ENCODE measurements at regions not wholly inside any gene's neighbourhood (a gene's known extent, or its start where the extent isn't known, plus 50 kb on each side); places are given as distances from the start of the nearest gene placed in this dataset.
A peak's percentile ranks its signal among the peaks of the same experiment; 100 is the strongest.
"Not testable (repeated sequence)": the region's sequence is repeated elsewhere in the genome, so short reads cannot be mapped to it uniquely, and the experiment has no call there.

DNA sequence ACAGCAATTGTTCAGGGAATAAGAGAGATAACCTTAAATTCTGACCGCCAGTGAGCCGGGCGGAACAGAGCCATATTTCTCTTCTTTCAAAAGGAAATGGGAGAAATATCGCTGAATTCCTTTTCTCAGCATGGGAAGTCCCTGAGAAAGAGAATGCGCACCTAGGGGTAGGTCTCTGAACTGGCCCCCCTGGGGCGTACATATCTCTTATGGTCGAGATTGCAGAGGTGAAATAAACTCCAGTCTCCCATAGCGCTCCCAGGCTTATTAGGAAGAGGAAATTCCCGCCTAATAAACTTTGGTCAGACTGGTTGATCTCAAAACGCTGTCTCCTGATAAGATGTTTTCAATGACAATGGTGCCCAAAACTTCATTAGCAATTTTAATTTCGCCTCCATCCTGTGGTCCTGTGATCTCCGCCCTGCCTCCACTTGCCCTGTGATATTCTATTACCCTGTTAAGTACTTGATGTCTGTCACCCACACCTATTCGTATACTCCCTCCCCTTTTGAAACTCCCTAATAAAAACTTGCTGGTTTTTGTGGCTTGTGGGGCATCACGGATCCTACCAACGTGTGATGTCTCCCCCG lies 195.8 kb upstream of the HMCN1 start:
- not testable (repeated sequence) for DNase-seq

DNA sequence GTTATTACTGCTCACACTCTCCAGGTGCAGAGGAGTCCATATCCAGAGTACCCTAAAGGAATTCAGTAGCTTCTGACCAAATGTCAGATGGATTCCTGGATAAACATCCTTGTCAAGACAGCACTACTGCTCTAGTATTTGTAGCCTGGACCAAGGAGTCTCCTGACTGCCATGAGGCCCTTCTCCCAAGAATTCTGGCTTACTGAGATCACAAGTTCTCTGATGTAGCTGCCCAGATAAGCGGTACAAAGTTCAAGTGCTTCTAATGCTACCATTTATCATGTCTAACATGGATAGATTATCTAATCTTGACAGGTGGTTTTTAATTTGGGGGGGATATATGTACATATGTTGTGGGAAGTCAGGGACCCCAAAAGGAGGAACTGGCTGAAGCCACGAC lies 196.6 kb upstream of the HMCN1 start:
- no peak for DNase-seq

DNA sequence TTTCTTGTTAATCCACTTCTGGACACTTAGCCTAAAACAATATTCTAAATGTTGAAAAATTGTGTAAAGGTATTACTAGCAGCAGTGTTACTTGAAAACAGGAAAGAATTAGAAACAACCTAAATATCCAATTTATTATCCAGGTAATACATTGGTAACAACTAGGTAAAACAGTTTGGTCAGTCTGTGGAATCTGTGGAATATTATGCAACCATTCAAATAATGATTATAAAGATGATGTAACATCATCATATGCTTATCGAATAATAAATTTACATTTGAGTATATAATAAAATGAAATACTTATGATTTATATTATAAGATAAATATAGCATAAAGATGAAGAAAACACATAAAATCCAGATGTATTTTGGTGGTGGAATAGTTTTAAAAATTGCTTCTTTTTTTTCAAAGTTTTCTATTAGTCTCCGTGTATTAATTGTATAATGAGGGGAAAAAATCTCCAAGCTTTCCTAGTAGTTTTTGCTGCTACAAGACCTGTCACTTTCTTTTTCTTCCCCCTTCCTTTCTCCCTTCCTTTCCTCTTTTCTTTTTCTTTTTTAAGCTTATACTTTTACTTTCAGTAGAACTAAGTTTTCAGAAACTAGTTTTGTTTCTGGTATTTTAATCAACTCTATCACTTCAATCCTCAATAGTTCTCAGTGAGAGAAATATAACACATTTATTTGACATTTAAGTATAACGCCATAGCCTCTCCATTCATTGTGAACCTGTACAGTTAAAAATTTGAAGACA lies 197.8 kb upstream of the HMCN1 start:
- DNase-seq, result no peak

DNA sequence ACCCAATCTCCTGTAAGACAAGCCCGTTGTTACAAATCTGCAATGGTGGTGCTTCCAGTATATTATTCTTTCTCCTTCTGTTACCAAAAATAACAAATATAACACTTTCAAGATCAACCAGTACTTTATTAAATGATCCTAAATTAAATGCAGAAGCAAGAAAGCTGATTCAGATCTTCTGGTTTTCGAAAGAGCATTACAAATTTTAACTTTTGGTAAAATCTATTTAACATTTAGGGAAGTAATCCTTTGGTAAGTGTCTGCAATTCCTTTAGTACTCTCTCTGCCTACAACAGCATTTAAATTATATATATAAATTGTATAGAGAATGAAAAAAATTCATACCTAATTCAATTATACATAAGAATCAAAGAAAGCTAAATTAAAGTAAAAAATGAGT lies 198.6 kb upstream of the HMCN1 start:
- no peak for DNase-seq

DNA sequence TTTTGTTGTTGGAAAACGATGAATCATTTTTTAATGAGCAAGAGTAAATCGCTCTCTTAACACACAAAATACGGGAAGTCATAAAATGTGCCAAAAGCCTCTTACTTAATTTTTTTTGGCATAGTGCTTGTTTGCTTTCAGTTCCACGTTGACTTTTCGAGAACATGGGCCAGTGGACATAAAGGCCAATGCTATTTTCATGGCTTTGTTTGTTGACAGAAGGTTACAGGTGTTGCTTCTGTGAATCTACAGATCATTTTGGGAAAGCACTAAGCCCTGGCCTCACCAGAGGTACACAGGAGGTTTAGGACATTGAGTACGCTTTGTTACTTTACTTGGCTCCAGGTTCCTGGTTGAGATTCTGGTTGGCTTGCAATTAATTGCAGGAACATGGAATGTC lies 199.4 kb upstream of the HMCN1 start:
- peak; percentile 80 for DNase-seq

DNA sequence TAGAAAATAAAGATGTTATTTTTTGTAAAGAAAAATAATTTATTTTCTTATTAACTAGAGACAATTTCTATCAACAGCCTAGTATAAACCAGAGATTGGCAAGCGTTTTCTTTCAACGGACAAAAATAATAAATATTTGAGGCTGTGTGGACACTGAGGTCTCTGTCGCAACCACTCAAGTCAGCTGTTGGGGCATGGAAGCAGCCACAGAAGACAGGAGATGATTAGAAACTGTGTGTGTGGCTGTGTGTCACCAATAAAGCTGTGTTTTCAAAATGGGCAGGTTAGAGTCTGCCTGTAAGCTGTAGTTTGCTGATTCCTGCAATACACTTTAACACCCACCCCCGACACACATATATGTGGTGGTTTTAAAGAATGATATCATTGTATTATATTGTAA lies 200.6 kb upstream of the HMCN1 start:
- DNase-seq, result no peak

DNA sequence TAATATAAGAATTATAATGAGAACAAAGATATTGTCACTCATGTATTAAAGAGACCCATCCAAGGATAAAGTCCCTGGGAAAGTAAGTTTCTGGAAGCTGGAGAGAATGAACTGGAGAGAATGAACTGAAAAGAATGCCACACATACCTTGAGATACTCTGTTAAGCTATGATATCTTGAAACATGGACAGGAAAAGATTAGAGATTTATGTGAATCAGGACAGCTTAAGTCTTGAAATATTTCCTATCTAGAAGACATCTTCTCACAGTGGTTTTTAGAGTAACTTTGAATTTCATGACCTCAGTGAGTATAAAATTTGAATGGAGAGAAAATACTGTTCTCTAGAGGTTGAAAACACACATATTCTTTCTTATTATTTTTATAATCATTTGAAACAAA lies 201.3 kb upstream of the HMCN1 start:
- no peak for DNase-seq

DNA sequence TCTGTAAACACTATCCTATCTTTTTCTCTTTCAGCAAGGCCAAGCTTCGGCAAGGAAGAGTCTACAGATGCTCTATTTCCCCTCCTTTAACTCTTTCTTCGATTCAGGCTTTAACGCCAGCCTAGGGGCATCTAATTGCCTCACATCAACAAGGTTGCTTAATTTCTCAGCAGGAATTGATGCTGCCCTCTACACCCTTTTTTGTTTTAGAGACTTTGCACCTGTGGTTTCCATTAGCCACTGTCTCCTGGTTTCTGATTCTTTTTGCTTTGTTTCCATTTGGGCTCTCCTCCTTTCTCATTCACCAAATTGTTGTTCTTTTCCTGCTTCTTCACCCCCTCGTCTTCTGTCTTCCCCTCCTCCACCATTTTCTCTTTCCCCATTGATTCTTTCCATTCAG lies 202.4 kb upstream of the HMCN1 start:
- no peak for DNase-seq

DNA sequence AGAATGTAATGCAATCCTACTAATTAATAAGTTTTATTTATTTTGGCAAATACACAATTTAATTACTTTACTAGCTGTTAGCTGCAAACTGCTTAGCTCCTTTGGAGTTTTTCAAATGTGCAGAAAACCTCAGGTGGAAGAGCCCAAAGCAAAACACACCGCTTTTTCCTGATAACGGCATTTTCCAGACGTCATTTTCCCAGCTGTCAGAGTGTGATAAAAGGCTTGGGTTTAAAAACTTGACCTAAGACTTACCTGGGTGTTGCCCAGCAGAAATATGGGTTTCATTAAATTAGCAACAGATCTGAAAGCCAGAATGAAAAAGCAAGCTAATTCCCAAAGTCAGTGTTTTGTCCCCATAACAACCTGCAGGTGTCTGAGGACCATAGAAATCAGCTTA lies 204.0 kb upstream of the HMCN1 start:
- no peak for DNase-seq

DNA sequence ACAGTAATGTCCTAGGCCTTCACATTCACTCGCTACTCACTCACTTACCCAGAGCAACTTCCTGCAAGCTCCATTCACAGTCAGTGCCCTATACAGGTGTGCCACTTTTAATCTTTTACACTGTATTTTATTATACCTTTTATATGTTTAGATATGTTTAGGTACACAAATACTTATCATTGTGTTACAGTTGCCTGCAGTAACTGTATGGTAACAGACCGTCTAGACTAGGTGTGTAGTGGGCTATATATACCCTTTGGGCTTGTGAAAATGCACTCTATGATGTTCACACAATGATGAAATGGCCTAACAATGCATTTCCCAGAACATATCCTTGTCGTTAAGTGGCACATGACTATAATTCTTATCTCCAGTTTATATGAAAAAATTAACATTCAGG lies 204.5 kb upstream of the HMCN1 start:
- no peak for DNase-seq

DNA sequence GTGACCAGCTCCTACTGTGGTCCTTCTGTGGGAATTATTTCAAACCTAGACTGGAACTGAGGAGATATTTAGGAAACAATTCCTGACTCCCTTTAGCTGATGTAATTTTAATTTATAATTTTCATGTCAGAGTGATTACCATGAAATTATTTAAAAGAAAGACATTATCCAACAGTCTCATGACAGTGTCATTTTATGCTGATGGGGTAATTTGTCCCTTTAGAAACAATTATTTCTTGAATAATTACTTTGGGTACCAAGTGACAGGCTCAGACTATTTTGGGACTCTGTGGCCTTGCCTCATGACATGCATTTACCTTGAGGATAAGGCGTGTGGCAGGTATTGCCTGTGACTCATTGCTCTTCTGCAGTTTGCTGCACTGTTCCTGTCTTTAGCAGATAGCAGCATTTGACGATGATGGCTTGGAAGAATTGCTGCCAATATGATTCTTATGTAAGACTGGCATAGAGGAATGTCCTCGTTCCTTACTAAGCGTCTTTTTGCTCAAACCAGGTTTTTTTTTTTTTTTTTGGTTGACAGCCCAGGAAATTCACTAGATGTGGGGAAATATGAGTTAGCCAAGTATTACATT lies 206.0 kb upstream of the HMCN1 start:
- no peak for DNase-seq

DNA sequence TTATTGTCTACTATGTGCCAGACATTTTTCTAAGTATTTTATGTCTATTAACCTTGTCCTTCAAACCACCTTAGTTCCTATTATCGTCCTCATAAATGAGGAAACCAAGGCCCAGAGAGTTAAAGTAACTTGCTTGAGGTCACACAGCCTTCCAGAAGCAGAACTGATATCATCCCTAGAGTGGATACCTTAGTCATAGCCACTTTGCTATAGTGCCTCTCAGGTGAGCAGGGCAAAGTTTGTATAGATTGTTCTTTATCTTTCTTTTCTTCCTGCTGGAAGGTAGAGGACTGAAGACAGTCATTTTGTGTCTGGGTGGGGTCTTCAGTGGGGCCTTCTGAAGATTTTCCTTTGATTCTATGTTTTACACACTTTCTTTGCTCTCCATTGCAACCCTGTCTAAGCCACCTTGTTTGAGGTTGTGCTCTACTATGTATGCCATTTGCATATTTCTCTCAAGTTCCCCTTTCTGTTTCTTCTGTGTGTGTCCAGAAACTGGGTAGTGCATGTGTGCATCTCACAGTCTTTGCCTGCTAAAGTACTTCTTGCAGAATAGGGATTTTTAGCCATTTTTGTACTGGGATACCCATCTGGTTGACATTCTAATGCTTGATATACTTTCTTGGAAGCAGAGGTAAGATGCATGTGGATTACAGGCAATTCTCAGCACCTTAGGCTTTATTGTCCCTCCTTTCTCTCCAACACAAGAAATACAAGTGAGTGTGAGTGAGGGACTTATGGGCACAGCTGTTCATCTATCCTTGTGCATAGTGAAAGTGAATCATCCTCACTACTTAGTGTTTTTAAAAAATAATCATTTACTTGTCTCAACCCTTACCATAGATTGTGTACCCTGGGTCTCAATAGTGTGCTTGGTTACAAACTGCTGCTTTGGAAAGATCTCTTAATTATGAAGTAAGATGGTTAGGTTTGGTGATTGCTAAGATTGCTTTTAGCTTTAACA lies 207.6 kb upstream of the HMCN1 start:
- no peak for DNase-seq

DNA sequence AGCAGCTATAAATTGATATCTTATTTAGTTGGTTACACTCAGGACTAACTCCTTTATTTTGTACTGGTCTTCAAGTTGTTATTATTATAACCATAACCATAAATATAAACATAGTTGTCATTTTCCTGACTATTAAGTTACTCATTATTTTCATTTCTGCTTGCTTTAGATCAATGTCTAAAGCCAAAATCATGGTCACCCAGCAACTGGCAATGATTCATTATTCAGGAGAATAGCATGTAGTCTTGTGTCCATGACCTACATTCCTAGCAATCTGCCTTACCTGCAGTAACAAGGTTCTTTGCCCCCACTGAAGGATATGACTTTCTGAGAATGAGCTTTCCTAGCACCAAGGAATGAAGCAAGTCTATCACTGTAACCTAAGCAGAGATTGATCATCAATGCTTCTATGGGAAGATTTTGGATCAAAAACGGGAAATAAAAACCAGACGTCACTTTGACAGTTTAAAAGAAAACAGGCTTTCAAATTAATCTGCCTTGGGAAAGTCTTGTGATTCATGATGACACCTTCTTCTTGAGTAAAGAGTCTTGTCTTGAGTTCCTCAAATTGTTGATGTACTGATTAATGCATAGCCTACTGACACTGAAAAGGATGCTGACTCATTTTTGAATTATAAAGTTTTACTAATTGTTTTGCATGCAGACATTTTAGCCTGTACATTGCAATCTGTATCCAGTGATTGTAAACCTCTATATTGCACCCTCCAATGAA lies 203.3 kb upstream of the IVNS1ABP start:
- DNase-seq, result no peak

DNA sequence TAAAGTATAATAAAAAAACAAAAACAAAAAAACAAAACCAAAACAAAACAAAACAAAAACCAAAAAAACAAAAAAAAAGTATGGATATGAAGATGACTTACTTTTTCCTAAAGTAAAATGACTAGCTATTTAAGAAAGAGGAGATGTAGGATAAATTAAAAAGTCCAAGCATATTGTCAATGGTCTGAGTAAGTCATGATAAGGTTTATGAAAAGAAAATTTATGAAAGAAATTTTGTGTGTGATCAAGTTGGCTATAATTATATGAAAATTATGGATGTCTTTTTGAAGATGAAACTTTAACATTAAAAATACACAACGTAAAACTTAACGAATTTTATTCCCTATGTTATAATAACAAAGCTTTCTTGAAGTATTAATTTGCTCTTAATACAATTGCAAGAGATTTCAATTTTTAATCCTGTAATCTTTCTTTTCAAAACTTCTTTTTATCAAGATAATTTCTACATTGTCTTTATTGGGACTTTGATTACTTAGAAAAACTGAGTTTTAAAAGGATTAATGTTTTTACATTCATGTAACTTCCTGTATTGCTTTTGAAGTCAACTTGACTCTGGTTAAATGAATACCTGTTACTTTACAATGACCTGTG lies 200.9 kb upstream of the IVNS1ABP start:
- no peak for DNase-seq

DNA sequence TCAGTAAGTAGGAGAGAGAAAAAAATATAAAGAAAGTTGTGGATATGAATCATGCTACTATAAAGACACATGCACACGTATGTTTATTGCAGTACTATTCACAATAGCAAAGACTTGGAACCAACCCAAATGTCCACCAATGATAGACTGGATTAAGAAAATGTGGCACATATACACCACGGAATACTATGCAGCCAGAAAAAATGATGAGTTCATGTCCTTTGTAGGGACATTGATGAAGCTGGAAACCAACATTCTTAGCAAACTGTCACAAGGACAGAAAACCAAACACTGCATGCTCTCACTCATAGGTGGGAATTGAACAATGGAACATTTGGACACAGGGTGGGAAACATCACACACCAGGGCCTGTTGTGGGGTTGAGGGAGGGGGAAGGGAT lies 200.3 kb upstream of the IVNS1ABP start:
- not testable (repeated sequence) for DNase-seq

DNA sequence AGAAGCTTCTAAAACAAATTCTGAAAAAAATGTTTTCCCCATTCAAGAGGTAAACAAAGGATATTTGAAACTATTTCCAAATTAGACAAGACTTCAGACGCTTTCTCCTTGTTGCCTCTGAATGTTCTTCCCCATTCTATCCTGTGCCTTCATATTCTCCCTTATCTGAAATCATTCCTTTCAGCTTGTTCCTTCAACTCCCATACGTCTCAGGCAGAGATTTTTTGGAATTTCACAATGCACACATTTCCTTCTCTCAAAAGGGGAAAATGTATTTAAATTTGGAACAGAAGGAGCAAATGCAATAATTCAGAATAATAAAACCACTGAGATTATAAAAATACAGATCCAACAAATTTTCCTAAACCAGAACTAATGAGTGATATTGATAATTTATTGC lies 198.7 kb upstream of the IVNS1ABP start:
- DNase-seq, result no peak

DNA sequence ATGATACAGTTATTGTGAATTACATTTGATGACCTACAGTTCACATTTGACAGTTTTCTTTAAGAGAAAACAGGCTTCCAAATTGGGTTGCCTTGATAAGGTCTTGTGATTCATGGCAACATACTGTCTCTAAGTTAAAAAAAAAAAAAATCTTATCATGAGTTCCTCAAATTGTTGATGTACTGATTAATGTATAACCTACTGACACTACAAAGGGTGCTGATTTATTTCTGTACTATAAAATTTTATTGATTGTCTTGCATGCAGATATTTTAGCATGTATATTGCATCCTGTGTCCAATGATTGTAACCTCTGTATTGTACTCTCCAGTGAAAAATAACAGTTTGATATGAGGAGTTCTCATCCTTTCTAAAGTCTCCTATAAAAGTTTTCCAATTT lies 197.3 kb upstream of the IVNS1ABP start:
- no peak for DNase-seq

DNA sequence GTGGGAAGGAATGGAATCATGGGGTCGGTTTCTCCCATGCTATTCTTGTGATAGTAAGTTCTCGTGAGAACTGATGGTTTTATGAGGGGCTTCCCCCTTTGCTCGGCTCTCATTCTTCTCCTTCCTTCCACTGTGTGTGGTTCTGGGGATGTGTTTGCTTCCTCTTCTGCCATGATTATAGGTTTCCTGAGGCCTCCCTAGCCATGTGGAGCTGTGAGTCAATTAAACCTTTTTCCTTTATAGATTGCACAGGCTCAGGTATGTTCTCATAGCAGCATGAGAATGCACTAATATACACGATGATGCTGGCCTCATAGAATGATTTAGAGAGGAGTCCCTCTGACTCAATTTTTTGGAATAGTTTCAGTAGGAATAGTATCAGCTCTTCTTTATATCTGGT lies 195.4 kb upstream of the IVNS1ABP start:
- no peak for DNase-seq

DNA sequence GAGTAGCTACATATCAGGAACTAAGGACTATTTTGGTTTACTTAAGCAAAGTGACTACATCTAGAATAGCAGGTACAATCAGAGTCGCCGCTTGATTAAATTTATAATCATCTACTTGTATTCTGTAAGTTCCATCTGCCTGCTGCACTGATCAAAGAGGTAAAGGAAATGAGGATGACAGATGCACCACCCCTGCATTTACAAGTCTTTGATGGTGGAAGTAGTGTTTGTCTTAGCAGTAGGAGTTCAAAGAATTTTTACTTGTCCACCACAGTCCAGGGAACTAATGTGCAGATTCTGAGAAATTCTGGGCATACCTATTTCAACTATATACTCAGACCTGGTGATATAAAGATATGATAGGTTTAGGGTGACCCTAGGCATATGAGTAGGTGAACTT lies 184.1 kb upstream of the IVNS1ABP start:
- DNase-seq, result no peak

DNA sequence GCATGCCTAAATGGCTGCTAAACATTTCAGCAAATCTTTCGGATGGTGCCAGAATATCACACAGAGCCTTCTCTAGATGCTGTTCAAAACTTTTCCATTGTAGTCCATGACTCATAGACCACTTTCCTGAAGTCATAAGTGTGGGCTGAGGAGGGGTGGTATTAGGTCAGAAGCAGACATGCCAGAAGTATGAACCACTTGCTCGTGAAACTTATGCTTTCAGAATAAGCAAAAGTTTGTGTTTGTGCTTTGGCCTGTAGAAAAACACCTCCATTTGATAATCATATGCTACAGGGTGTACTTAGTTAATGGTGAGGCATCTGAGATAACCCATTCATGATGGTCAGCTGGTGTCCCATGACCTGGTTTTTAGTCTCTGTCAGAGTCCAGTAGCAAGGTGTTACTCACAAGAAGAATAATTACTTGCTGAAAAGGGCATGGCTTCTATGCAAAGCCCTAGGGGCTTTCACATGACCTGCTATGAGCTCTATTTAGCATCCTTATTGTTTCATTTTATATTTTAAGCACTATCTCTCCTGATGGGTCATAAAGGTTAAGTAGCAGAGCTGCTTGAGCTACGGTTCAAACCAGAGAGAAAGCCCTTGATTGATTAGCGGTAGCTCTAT lies 183.1 kb upstream of the IVNS1ABP start:
- DNase-seq, result no peak

DNA sequence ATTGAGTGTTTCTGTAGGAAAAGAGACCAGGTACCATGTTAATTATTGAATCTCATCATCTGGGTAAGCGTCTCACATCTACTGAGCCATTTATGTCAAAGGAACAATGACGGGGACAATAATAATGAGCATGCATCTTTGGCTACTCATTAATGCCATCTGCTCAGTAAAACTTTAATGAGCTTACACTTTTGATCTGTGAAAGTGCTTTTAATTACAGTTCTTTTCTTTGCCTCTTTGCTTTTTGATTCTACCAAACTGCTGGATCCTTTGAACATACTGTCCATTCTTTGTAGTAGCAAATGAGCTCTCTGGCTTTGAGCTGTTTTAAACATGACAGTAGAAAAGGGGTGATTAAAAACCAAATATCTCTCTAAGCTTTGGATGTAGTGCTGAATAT lies 181.2 kb upstream of the IVNS1ABP start:
- DNase-seq, result no peak

DNA sequence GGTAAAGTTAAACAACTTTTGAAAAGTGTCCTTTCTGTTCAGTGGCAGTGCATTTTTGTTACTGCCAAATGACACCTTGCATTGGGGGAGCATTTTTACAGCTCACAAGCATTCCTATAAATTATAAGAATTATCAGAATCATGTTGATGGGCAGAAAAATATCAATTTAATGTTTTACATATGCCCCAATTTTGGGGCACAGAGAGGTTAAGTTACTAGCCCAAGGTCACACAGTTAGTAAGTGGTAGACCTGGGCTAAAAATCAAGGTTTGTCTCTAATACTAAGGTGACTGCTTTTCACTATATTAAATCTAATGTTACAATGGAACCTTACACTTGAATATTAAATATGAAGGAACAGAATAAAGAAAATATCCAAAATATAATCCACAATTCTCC lies 180.1 kb upstream of the IVNS1ABP start:
- no peak for DNase-seq

All from NCI-H2081 treated with DMSO at 0.1 percent for 48 hours (cell line).